Vagina (tissue), 2 donors: ENCODE measurements at regions not wholly inside any gene's neighbourhood (a gene's known extent, or its start where the extent isn't known, plus 50 kb on each side); places are given as distances from the start of the nearest gene placed in this dataset.
"Not testable (repeated sequence)": the region's sequence is repeated elsewhere in the genome, so short reads cannot be mapped to it uniquely, and the experiment has no call there.

Experiments
- CTCF ChIP-seq, 3 experiments: fragments of 450-650 bp in 2 of 3; fragments of 200-600 bp in 1 of 3; sonication (generic) in 1 of 3; IDR thresholded peaks; one replicate each; pipeline ENCODE4 v1.5.1; 2017 to 2019; ENCODE audit warnings: antibody characterized with exemption in 3 of 3, mild to moderate bottlenecking in 2 of 3, moderate library complexity in 2 of 3
- POLR2A ChIP-seq, 2 donors: fragments of 450-650 bp; IDR thresholded peaks; one replicate each; pipeline ENCODE4 v1.6.1; 2017; ENCODE audit warnings: antibody characterized with exemption in 2 of 2, mild to moderate bottlenecking in 2 of 2, moderate library complexity in 2 of 2

GRCh38 chr6:147694556-147694955 lies 186.1 kb downstream of the SAMD5 start:
- TF ChIP-seq CTCF, POLR2A (IDR thresholded peaks at IDR 0.05): not testable (repeated sequence)
